Smooth muscle cell (in vitro differentiated cells): ENCODE measurements at regions not wholly inside any gene's neighbourhood (a gene's known extent, or its start where the extent isn't known, plus 50 kb on each side); places are given as distances from the start of the nearest gene placed in this dataset.

Experiments
- DNase-seq: peaks from one replicate; lab custom pipeline; 2025; ENCODE audit not compliant: unreplicated experiment; lab: John Stamatoyannopoulos, UW
- H2AFZ ChIP-seq: fragments of 200-600 bp; sonication (generic); 2 replicates; pipeline ENCODE4 v1.6.0; 2016; ENCODE audit warnings: antibody characterized with exemption, low read depth, mild to moderate bottlenecking
- H3F3A ChIP-seq: fragments of 200-600 bp; sonication (generic); 2 replicates; pipeline ENCODE4 v1.6.0; 2017; ENCODE audit warnings: antibody characterized with exemption, low read depth
- H3K27ac ChIP-seq: fragments of 200-600 bp; sonication (generic); 2 replicates; pipeline ENCODE4 v1.5.1; 2016; ENCODE audit warnings: low read depth, mild to moderate bottlenecking
- H3K27me3 ChIP-seq: fragments of 200-600 bp; sonication (generic); 2 replicates; pipeline ENCODE4 v1.6.1; 2016; ENCODE audit warnings: low read depth, mild to moderate bottlenecking
- H3K36me3 ChIP-seq: fragments of 200-600 bp; sonication (generic); 2 replicates; pipeline ENCODE4 v1.5.1; 2016; ENCODE audit warnings: low read depth
- H3K4me1 ChIP-seq: fragments of 200-600 bp; sonication (generic); 2 replicates; pipeline ENCODE4 v1.5.1; 2016; ENCODE audit warnings: low read depth
- H3K4me2 ChIP-seq: fragments of 200-600 bp; sonication (generic); 2 replicates; pipeline ENCODE4 v1.6.0; 2016; ENCODE audit warnings: mild to moderate bottlenecking
- H3K4me3 ChIP-seq: fragments of 200-600 bp; sonication (generic); 2 replicates; pipeline ENCODE4 v1.5.1; 2016; ENCODE audit warnings: mild to moderate bottlenecking
- H3K79me2 ChIP-seq: fragments of 200-600 bp; sonication (generic); 2 replicates; pipeline ENCODE4 v1.6.0; 2016; ENCODE audit warnings: low read depth, mild to moderate bottlenecking
- H3K9ac ChIP-seq: fragments of 200-600 bp; sonication (generic); 2 replicates; pipeline ENCODE4 v1.6.0; 2016; ENCODE audit warnings: low read depth
- H3K9me3 ChIP-seq: fragments of 200-600 bp; sonication (generic); replicated peaks from 2 replicates; pipeline ENCODE4 v1.5.1; 2016; ENCODE audit warnings: low read depth
- H4K20me1 ChIP-seq: fragments of 200-600 bp; sonication (generic); 2 replicates; pipeline ENCODE4 v1.6.0; 2016; ENCODE audit warnings: low read depth
- WGBS: methylation state at CpG from one replicate; pipeline ENCODE4 v1.1.7; 2016; ENCODE audit warnings: low lambda C conversion rate; 5-methylcytosine and 5-hydroxymethylcytosine counted together
- TF ChIP-seq, protein P1 (sequence below): fragments of 200-600 bp; sonication (generic); IDR thresholded peaks from 2 replicates; pipeline ENCODE4 v1.5.1; 2017; ENCODE audit warnings: borderline replicate concordance, mild to moderate bottlenecking, antibody characterized with exemption; ENCODE audit not compliant: insufficient read depth, poor library complexity, severe bottlenecking

DNA sequence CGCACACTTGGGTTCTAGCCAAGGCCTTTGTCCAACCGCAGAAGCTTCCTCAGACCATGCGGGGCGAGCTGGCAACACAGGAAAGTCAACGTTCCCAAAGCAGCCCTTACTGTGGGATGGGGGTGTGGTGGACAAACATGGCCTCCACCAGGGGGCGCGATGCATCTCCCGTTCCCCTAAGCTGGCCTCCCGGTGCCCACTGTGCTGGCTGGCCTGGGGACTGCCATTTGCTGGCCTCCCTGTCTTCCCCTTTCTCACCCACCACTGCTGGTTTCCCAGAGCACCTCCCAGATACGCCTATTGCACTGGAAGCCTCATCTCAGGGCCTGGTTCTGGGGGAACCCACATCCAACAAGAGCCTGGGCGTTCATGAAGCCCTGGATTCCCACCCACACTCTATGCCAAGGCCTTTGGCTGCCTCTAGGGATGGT lies 145.3 kb downstream of the IRF8 start:
- no peak overlapping the region for H3K4me2 ChIP-seq
- WGBS, result 43% methylated on average over 11 of the region's 11 CpGs
- H3K27ac ChIP-seq, result no peak overlapping the region
- H3K79me2 ChIP-seq, result no peaks in the 10 kb centered on the region
- H3K9ac ChIP-seq, result no peak overlapping the region
- no peak overlapping the region for H2AFZ ChIP-seq
- DNase-seq, result peak; percentile 14
- no peaks in the 10 kb centered on the region for H4K20me1 ChIP-seq
- no peaks in the 10 kb centered on the region for H3K9me3 ChIP-seq
- H3K27me3 ChIP-seq, result peaks cover 13% of the 10 kb centered on the region
- H3K4me1 ChIP-seq, result no peaks in the 10 kb centered on the region
- no peak overlapping the region for H3K4me3 ChIP-seq
- H3K36me3 ChIP-seq, result no peaks in the 10 kb centered on the region
- no peaks in the 10 kb centered on the region for H3F3A ChIP-seq
- TF ChIP-seq, protein P1, sequence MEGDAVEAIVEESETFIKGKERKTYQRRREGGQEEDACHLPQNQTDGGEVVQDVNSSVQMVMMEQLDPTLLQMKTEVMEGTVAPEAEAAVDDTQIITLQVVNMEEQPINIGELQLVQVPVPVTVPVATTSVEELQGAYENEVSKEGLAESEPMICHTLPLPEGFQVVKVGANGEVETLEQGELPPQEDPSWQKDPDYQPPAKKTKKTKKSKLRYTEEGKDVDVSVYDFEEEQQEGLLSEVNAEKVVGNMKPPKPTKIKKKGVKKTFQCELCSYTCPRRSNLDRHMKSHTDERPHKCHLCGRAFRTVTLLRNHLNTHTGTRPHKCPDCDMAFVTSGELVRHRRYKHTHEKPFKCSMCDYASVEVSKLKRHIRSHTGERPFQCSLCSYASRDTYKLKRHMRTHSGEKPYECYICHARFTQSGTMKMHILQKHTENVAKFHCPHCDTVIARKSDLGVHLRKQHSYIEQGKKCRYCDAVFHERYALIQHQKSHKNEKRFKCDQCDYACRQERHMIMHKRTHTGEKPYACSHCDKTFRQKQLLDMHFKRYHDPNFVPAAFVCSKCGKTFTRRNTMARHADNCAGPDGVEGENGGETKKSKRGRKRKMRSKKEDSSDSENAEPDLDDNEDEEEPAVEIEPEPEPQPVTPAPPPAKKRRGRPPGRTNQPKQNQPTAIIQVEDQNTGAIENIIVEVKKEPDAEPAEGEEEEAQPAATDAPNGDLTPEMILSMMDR, result peak; percentile 62

DNA sequence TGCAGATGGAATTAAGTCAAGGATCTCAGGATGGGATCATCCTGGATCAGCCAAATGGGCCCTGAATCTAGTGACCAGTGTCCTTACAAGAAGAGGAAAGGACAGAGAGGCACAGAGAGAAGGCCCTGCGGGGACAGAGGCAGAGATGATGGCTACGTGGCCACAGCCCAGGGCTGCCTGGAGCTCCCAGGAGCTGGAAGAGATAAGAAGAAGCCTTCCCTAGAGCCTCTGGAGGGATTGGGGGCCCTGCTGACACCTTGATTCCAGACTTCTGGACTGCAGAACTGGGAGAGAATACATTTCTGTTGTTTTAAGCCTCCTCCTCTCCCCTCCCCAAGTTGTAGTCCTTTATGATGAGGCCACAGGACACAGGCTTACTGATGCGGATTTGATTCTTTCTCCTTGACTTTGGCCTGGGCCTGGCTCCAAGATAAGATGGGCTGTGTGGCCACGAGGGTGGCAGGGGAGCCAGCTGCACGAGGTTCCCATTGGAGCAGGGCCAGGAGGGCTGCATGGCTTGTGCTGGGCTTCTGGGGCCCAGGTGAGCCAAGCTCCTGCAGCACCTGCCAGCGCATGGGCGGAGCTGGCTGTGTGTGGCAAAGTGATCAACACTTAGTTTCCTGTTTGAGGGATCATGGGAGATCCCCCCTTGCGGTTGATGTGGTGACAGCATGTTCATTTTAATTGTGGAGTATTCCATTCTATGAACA lies 146.1 kb downstream of the IRF8 start:
- Histone ChIP-seq H3K36me3 (no peaks in the 10 kb centered on the region), H3K79me2 (no peaks in the 10 kb centered on the region), H3K4me2 (no peak overlapping the region), H2AFZ (no peak overlapping the region), H3K9me3 (no peaks in the 10 kb centered on the region), H3F3A (no peaks in the 10 kb centered on the region), H3K27me3 (peaks cover 13% of the 10 kb centered on the region), H3K4me1 (no peaks in the 10 kb centered on the region), H4K20me1 (no peaks in the 10 kb centered on the region), H3K27ac (no peak overlapping the region), H3K9ac (no peak overlapping the region), H3K4me3 (no peak overlapping the region)
- no peak for DNase-seq
- WGBS, result 84% methylated on average over 8 of the region's 8 CpGs
- TF ChIP-seq, protein P1, result no peak

DNA sequence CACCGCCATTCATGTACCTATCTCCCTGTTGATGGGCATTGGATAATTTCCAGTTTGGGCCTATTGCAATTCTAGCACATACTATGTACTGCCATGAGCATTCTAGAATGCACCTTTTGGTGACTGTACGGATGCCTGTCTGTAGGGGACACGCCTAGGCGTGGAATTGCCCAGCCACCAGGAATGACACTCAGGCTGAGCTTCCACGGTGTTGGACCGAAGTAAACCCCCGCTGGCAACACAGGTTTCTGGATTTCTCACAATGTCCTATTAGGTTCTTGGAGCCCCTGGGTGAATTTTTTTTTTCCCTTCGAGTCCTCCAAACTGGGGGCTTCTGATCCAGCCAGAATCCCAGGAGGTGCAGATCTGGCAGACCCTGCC lies 146.6 kb downstream of the IRF8 start:
- Histone ChIP-seq H3K9ac (no peak overlapping the region), H2AFZ (no peak overlapping the region), H3K4me1 (no peaks in the 10 kb centered on the region), H3K4me3 (no peak overlapping the region), H3K36me3 (no peaks in the 10 kb centered on the region), H3K4me2 (no peak overlapping the region), H3K79me2 (no peaks in the 10 kb centered on the region), H3K27me3 (peaks cover 13% of the 10 kb centered on the region), H3F3A (no peaks in the 10 kb centered on the region), H3K9me3 (no peaks in the 10 kb centered on the region), H4K20me1 (no peaks in the 10 kb centered on the region), H3K27ac (no peak overlapping the region)
- 97% methylated on average over 8 of the region's 8 CpGs for WGBS
- TF ChIP-seq, protein P1, result no peak
- no peak for DNase-seq

DNA sequence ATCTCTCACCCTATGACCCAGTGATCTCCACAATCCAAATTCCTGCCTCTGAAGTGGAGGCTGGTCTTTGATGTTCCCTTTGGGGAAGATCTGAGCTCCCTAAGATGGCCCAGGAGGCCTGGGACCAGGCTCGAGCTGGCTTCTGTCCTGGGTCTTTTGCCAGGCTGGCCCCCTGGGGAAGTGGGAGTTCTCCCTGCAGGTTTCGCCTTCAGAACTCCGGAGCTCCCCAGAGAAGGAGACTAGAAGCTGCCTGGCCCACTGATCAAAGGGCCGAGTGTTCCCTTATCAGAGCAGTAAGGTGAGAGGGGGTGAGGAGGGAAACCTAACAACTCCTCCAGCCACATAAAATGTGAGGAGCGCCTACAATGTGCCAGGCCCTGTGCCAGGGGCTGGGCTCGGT lies 147.1 kb downstream of the IRF8 start:
- WGBS, result 77% methylated on average over 6 of the region's 6 CpGs
- H3K27me3 ChIP-seq, result peaks cover 13% of the 10 kb centered on the region
- H3K4me3 ChIP-seq, result no peak overlapping the region

More for the DNA sequence above, 147.1 kb downstream of the IRF8 start:
- no peaks in the 10 kb centered on the region for H3F3A ChIP-seq
- no peaks in the 10 kb centered on the region for H3K79me2 ChIP-seq
- no peaks in the 10 kb centered on the region for H3K36me3 ChIP-seq
- H3K9ac ChIP-seq, result no peak overlapping the region
- no peaks in the 10 kb centered on the region for H4K20me1 ChIP-seq
- no peak for DNase-seq
- TF ChIP-seq, protein P1, result no peak
- no peak overlapping the region for H3K27ac ChIP-seq
- no peaks in the 10 kb centered on the region for H3K9me3 ChIP-seq
- no peak overlapping the region for H3K4me2 ChIP-seq
- no peak overlapping the region for H2AFZ ChIP-seq
- no peaks in the 10 kb centered on the region for H3K4me1 ChIP-seq
